PC-9 (cell line): ENCODE measurements at regions not wholly inside any gene's neighbourhood (a gene's known extent, or its start where the extent isn't known, plus 50 kb on each side); places are given as distances from the start of the nearest gene placed in this dataset.

Source experiments
- CTCF ChIP-seq: fragments of 200-600 bp; sonication (generic); conservative IDR thresholded peaks from 2 replicates; pipeline ENCODE4 v1.6.1; 2017; ENCODE audit warnings: mixed run types, antibody characterized with exemption, mild to moderate bottlenecking, moderate library complexity
- EZH2 ChIP-seq: fragments of 200-600 bp; sonication (generic); IDR thresholded peaks from 2 replicates; pipeline ENCODE4 v1.8.0; 2017; ENCODE audit warnings: antibody characterized with exemption, low read depth

GRCh38 chrX:108875548-108875947 lies 139.2 kb upstream of the IRS4 start:
- TF ChIP-seq CTCF, result no peak
- TF ChIP-seq EZH2, result no peak
